PC-9 (cell line): ENCODE measurements at regions not wholly inside any gene's neighbourhood (a gene's known extent, or its start where the extent isn't known, plus 50 kb on each side); places are given as distances from the start of the nearest gene placed in this dataset.

Experiments used
- CTCF ChIP-seq: fragments of 200-600 bp; sonication (generic); conservative IDR thresholded peaks from 2 replicates; pipeline ENCODE4 v1.6.1; 2017; ENCODE audit warnings: mixed run types, antibody characterized with exemption, mild to moderate bottlenecking, moderate library complexity
- EZH2 ChIP-seq: fragments of 200-600 bp; sonication (generic); IDR thresholded peaks from 2 replicates; pipeline ENCODE4 v1.8.0; 2017; ENCODE audit warnings: antibody characterized with exemption, low read depth

- TF ChIP-seq CTCF: no peak
- TF ChIP-seq EZH2: no peak
Measured at GRCh38 chr7:15916681-15917380, 230.3 kb upstream of the MEOX2 start.
